ENCODE measurements at regions not wholly inside any gene's neighbourhood (a gene's known extent, or its start where the extent isn't known, plus 50 kb on each side); places are given as distances from the start of the nearest gene placed in this dataset.
A peak's percentile ranks its signal among the peaks of the same experiment; 100 is the strongest.

GRCh38 chr10:118907051-118907450, 122.5 kb upstream of the NANOS1 start:
- H3K36me3 ChIP-seq, result no peaks in the 10 kb centered on the region
- H3K27me3 ChIP-seq (replicated peaks), result no peaks in the 10 kb centered on the region
- no peak overlapping the region for H3K4me3 ChIP-seq
- H3K4me1 ChIP-seq (replicated peaks), result peaks cover 13% of the 10 kb centered on the region
- H3K27ac ChIP-seq, result no peak overlapping the region
- no peaks in the 10 kb centered on the region for H3K9me3 ChIP-seq (replicated peaks)
- DNase-seq (ENCODE audit: low read depth in 1 of 2, low spot score in 2 of 2), result no peak

DNA sequence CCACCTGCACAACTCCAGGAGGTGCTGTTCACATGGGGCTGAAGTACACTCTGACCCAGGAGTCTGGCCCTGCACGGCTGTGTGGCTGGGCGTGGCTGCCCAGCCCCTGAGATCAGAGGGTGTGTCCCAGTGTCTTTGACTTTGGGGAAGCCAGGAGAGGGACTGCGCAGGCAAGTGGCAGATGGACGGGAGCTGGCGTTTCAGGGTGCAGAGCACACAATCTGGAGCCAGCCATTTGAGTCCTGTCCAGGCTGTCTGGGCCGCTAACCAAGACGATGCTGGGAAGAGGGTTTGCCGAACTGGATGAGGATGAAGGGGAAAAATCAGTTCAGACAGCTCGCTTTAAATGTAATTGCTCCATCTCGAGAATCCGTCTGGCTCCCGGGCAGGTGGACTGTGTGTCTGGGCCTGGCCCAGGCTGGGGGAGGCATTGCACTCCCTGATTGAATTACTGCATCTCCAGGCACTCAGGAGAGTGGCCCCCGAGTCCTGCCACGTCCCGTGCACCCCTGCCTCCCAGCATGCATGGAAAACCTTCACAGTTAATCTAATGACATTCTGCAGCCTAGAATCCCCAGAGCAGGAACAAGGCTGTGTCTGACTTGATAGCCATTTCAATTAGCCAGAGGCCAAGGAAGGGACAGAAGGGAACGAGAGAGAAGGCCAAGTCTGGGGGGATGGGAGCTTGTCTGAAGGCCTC, 120.8 kb upstream of the NANOS1 start:
- no peak for DNase-seq (ENCODE audit: low read depth in 1 of 2, low spot score in 2 of 2)
- Histone ChIP-seq H3K27ac (no peak overlapping the region), H3K36me3 (no peaks in the 10 kb centered on the region), H3K9me3 (replicated peaks) (no peaks in the 10 kb centered on the region), H3K4me3 (no peak overlapping the region), H3K27me3 (replicated peaks) (no peaks in the 10 kb centered on the region), H3K4me1 (replicated peaks) (peaks cover 13% of the 10 kb centered on the region)

DNA sequence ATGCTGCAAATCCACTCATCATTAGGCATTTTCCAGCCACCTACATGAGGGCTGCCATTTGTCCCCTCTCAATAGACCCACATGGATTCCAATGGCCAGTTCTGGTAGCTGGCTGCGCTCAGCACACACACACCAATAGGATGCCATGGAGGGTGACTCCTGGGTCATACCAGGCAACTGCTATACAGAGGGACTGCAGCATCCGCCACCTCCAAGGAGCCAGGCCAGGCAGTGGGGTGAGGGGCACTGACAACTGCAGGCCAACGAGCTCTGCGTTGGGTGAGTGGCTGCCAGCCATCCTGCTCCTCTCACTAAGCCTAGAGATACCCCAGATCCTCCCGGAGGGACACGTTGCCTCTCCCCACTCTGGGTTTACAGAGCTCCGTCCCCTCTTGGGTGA, 118.8 kb upstream of the NANOS1 start:
- peaks cover 13% of the 10 kb centered on the region for H3K4me1 ChIP-seq (replicated peaks)
- no peak overlapping the region for H3K27ac ChIP-seq

GRCh38 chr10:118911363-118911762, 118.2 kb upstream of the NANOS1 start:
- H3K27me3 ChIP-seq (replicated peaks), result no peaks in the 10 kb centered on the region
- peak in 1 of 2 experiments; percentile 6 for DNase-seq (ENCODE audit: low read depth in 1 of 2, low spot score in 2 of 2)
- H3K36me3 ChIP-seq, result no peaks in the 10 kb centered on the region
- no peak overlapping the region for H3K27ac ChIP-seq
- H3K4me1 ChIP-seq (replicated peaks), result peaks cover 13% of the 10 kb centered on the region
- no peak overlapping the region for H3K4me3 ChIP-seq
- H3K9me3 ChIP-seq (replicated peaks), result no peaks in the 10 kb centered on the region

More for the DNA sequence above, 118.8 kb upstream of the NANOS1 start:
- no peaks in the 10 kb centered on the region for H3K36me3 ChIP-seq
- H3K4me3 ChIP-seq, result no peak overlapping the region
- no peaks in the 10 kb centered on the region for H3K9me3 ChIP-seq (replicated peaks)
- H3K27me3 ChIP-seq (replicated peaks), result no peaks in the 10 kb centered on the region
- DNase-seq (ENCODE audit: low read depth in 1 of 2, low spot score in 2 of 2), result no peak

- no peak for DNase-seq (ENCODE audit: low read depth in 1 of 2, low spot score in 2 of 2)
- no peak overlapping the region for H3K4me3 ChIP-seq
- H3K9me3 ChIP-seq (replicated peaks), result no peaks in the 10 kb centered on the region
- H3K27ac ChIP-seq, result no peak overlapping the region
- H3K27me3 ChIP-seq (replicated peaks), result no peaks in the 10 kb centered on the region
- H3K36me3 ChIP-seq, result no peaks in the 10 kb centered on the region
- H3K4me1 ChIP-seq (replicated peaks), result peaks cover 13% of the 10 kb centered on the region
Observed at GRCh38 chr10:118912961-118913600, 116.4 kb upstream of the NANOS1 start.

DNA sequence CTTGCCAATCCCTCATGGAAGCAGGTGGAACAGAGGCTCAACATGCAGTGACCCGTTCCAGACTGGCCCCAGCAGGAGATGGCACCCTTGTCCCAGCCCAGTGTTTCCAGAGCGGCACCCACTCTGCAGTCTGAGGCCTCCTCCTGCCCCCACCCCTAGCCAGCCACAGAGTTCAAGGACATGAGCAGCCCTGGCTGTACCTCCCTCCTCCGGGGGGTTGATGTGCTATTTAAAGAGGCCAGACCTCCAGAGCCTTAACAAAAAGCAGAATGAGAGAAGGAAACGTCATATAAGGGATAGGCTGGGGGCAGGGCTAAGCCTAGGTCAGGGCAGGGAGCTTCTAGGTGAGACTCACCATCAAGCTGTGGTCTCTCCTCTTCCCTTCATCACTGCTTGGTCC, 115.7 kb upstream of the NANOS1 start:
- Histone ChIP-seq H3K4me3 (no peak overlapping the region), H3K27ac (no peak overlapping the region), H3K4me1 (replicated peaks) (peaks cover 13% of the 10 kb centered on the region)

GRCh38 chr10:118914629-118915028, 114.9 kb upstream of the NANOS1 start:
- Histone ChIP-seq H3K9me3 (replicated peaks) (no peaks in the 10 kb centered on the region), H3K36me3 (no peaks in the 10 kb centered on the region), H3K4me3 (no peak overlapping the region), H3K4me1 (replicated peaks) (peaks cover 13% of the 10 kb centered on the region), H3K27ac (no peak overlapping the region), H3K27me3 (replicated peaks) (no peaks in the 10 kb centered on the region)
- DNase-seq (ENCODE audit: low read depth in 1 of 2, low spot score in 2 of 2), result peak in 1 of 2 experiments; percentile 25

More for the DNA sequence above, 115.7 kb upstream of the NANOS1 start:
- H3K27me3 ChIP-seq (replicated peaks), result no peaks in the 10 kb centered on the region
- no peaks in the 10 kb centered on the region for H3K36me3 ChIP-seq
- peak in 1 of 2 experiments; percentile 18 for DNase-seq (ENCODE audit: low read depth in 1 of 2, low spot score in 2 of 2)
- H3K9me3 ChIP-seq (replicated peaks), result no peaks in the 10 kb centered on the region

DNA sequence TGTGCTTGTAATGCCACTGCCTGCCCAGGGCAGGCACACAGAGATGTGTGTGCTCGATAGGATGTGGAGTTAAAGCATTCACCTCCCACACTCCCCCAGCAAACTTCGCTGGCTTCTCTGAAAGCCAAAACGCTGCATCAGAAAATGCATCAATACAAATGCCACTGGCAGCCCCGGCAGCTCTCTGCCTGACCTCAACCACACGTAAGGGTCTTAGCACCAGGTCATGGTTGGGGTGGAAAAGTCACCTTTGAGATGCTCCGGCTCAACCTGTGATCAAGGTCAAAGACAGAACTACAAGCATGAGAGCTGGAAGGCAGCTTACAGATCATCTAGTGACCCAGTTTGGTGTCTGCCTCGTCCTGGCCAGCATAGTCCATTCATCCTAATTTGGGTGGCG, 114.4 kb upstream of the NANOS1 start:
- Histone ChIP-seq H3K4me3 (no peak overlapping the region), H3K9me3 (replicated peaks) (no peaks in the 10 kb centered on the region), H3K27me3 (replicated peaks) (no peaks in the 10 kb centered on the region), H3K4me1 (replicated peaks) (peaks cover 13% of the 10 kb centered on the region), H3K36me3 (no peaks in the 10 kb centered on the region), H3K27ac (no peak overlapping the region)
- DNase-seq (ENCODE audit: low read depth in 1 of 2, low spot score in 2 of 2), result peak in 1 of 2 experiments; percentile 31

GRCh38 chr10:118916777-118917176, 112.7 kb upstream of the NANOS1 start:
- Histone ChIP-seq H3K36me3 (no peaks in the 10 kb centered on the region), H3K4me3 (no peak overlapping the region), H3K27me3 (replicated peaks) (no peaks in the 10 kb centered on the region), H3K9me3 (replicated peaks) (no peaks in the 10 kb centered on the region), H3K27ac (no peak overlapping the region), H3K4me1 (replicated peaks) (peaks cover 1% of the 10 kb centered on the region)
- peak in 1 of 2 experiments; percentile 24 for DNase-seq (ENCODE audit: low read depth in 1 of 2, low spot score in 2 of 2)

- Histone ChIP-seq H3K27ac (no peak overlapping the region), H3K9me3 (replicated peaks) (no peaks in the 10 kb centered on the region), H3K4me1 (replicated peaks) (no peaks in the 10 kb centered on the region), H3K36me3 (no peaks in the 10 kb centered on the region), H3K27me3 (replicated peaks) (peaks cover 3% of the 10 kb centered on the region; the same call in 1 of the 2 replicates), H3K4me3 (no peak overlapping the region)
- DNase-seq (ENCODE audit: low read depth in 1 of 2, low spot score in 2 of 2), result peak in 1 of 2 experiments; percentile 6
Observed at GRCh38 chr10:118917701-118918100, 111.8 kb upstream of the NANOS1 start.

- Histone ChIP-seq H3K36me3 (no peaks in the 10 kb centered on the region), H3K27ac (no peak overlapping the region), H3K9me3 (replicated peaks) (no peaks in the 10 kb centered on the region), H3K27me3 (replicated peaks) (peaks cover 3% of the 10 kb centered on the region; the same call in 1 of the 2 replicates), H3K4me1 (replicated peaks) (no peaks in the 10 kb centered on the region), H3K4me3 (no peak overlapping the region)
- DNase-seq (ENCODE audit: low read depth in 1 of 2, low spot score in 2 of 2), result peak in 1 of 2 experiments; percentile 16
Observed at GRCh38 chr10:118918116-118918515, 111.4 kb upstream of the NANOS1 start.

DNA sequence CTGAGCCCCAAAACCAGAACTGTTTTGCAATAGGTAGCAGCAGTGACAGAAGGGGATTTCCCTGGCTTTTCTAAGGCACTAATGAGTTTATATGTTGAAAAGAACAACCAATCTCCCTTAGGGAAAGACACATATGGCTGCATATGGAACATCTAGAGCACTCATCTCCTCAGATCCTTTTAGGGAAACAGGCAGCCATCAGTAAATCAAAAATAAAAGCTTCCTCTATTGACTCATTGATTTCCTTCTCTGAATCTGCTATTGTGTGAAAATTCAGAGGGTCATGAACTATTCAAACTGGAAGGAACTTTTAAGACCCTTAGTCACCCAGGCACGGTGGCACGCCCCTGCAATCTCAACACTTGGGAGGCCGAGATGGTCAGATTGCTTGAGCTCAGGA, 110.9 kb upstream of the NANOS1 start:
- Histone ChIP-seq H3K27me3 (replicated peaks) (peaks cover 3% of the 10 kb centered on the region; the same call in 1 of the 2 replicates), H3K9me3 (replicated peaks) (no peaks in the 10 kb centered on the region), H3K36me3 (no peaks in the 10 kb centered on the region), H3K4me3 (no peak overlapping the region), H3K27ac (no peak overlapping the region), H3K4me1 (replicated peaks) (no peaks in the 10 kb centered on the region)
- DNase-seq (ENCODE audit: low read depth in 1 of 2, low spot score in 2 of 2), result no peak

- Histone ChIP-seq H3K4me1 (replicated peaks) (no peaks in the 10 kb centered on the region), H3K9me3 (replicated peaks) (no peaks in the 10 kb centered on the region), H3K4me3 (no peak overlapping the region), H3K36me3 (no peaks in the 10 kb centered on the region), H3K27ac (no peak overlapping the region), H3K27me3 (replicated peaks) (peaks cover 3% of the 10 kb centered on the region; the same call in 1 of the 2 replicates)
- DNase-seq (ENCODE audit: low read depth in 1 of 2, low spot score in 2 of 2), result no peak
Observed at GRCh38 chr10:118920206-118920605, 109.3 kb upstream of the NANOS1 start.

- H3K27ac ChIP-seq, result no peak overlapping the region
- no peak for DNase-seq (ENCODE audit: low read depth in 1 of 2, low spot score in 2 of 2)
Observed at GRCh38 chr10:118922226-118922625, 107.3 kb upstream of the NANOS1 start.

More at GRCh38 chr10:118922226-118922625, 107.3 kb upstream of the NANOS1 start:
- H3K27me3 ChIP-seq (replicated peaks), result peaks cover 3% of the 10 kb centered on the region; the same call in 1 of the 2 replicates
- H3K36me3 ChIP-seq, result no peaks in the 10 kb centered on the region
- no peaks in the 10 kb centered on the region for H3K4me1 ChIP-seq (replicated peaks)
- H3K9me3 ChIP-seq (replicated peaks), result no peaks in the 10 kb centered on the region
- H3K4me3 ChIP-seq, result no peak overlapping the region

Data from SJSA1 (cell line).